ENCODE measurements at regions not wholly inside any gene's neighbourhood (a gene's known extent, or its start where the extent isn't known, plus 50 kb on each side); places are given as distances from the start of the nearest gene placed in this dataset.

GRCh38 chr1:91076834-91077233 lies 55.0 kb upstream of the ZNF644 start:
- no peak for TF ChIP-seq POLR2A (IDR thresholded peaks at IDR 0.05)
- no peak for TF ChIP-seq CTCF (IDR thresholded peaks at IDR 0.05)
